Calu3 (cell line): ENCODE measurements at regions not wholly inside any gene's neighbourhood (a gene's known extent, or its start where the extent isn't known, plus 50 kb on each side); places are given as distances from the start of the nearest gene placed in this dataset.

Experiments used
- BruUV-seq: library from RNA; stranded (reverse); fragments of 400-500 nt; replicated peaks from 2 replicates; lab custom pipeline; 2021; lab: Mats Ljungman, UMichigan
- CTCF ChIA-PET: fragments of 300-600 bp; sonication (Branson Sonifier 250); formaldehyde crosslinking; loops from one replicate; lab custom pipeline; 2022; ENCODE audit warnings: antibody characterized with exemption; lab: Charles Lee
- DNase-seq: peaks from one replicate; pipeline ENCODE4 v3.0.0; 2022
- H3K27ac Mint-ChIP-seq: one replicate; pipeline ENCODE4 v1.8.0; 2022; ENCODE audit warnings: mixed read lengths; ENCODE audit not compliant: unreplicated experiment
- H3K27me3 Mint-ChIP-seq: one replicate; pipeline ENCODE4 v1.8.0; 2022; ENCODE audit warnings: mixed read lengths; ENCODE audit not compliant: unreplicated experiment
- H3K36me3 Mint-ChIP-seq: one replicate; pipeline ENCODE4 v1.8.0; 2022; ENCODE audit warnings: mild to moderate bottlenecking, moderate library complexity, mixed read lengths; ENCODE audit not compliant: insufficient read depth, unreplicated experiment
- H3K4me1 Mint-ChIP-seq: one replicate; pipeline ENCODE4 v1.8.0; 2022; ENCODE audit warnings: mild to moderate bottlenecking, low read depth, mixed read lengths; ENCODE audit not compliant: unreplicated experiment
- H3K4me3 Mint-ChIP-seq: one replicate; pipeline ENCODE4 v1.8.0; 2022; ENCODE audit warnings: mild to moderate bottlenecking, low read depth, moderate library complexity, mixed read lengths; ENCODE audit not compliant: unreplicated experiment
- H3K9me3 Mint-ChIP-seq: one replicate; pipeline ENCODE4 v1.8.0; 2022; ENCODE audit warnings: low read depth, mixed read lengths; ENCODE audit not compliant: unreplicated experiment
- intact Hi-C: fragments of 100-400 bp; cut with micrococcal nuclease; formaldehyde crosslinking; loops from one replicate; pipeline ENCODE4 v1.10.0; 2022; ENCODE audit not compliant: unreplicated experiment
- TF ChIP-seq, protein P1 (sequence below): fragments of 200-600 bp; IDR thresholded peaks from one replicate; pipeline ENCODE4 v1.8.0; 2022; ENCODE audit warnings: antibody characterized with exemption; ENCODE audit not compliant: unreplicated experiment

DNA sequence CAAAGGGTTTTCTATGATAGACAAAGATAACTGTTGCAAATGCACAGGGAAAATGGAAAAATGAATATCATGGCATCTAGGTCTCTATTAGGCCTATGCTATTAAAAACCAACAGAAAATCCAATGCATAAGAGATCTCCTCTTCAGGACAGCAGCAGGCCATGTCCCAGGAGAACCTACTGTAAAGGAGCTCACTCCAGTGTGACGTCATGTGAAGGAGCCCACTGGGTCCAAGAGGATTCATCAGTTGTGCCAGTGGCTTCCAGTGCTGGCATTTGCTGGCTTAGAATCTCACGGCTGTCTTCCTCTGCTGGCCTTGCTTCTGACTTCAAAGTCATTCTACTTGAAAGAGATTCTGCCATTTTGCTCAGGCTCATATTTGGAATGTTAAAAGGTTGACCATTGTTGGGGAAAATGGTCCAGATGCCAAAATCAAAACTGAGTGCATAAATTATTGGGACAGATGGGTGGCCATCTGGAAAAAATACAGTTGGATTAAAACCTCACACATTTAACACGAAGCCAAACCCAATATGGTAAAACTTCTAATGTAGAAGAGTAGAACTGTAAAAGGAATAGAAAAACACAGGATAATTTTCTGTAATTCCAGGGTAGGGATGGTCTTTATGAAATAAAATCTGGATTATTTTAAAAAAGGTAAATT lies 75.4 kb upstream of the ARID2 start:
- no TSS peak for BruUV-seq
- TF ChIP-seq, protein P1, sequence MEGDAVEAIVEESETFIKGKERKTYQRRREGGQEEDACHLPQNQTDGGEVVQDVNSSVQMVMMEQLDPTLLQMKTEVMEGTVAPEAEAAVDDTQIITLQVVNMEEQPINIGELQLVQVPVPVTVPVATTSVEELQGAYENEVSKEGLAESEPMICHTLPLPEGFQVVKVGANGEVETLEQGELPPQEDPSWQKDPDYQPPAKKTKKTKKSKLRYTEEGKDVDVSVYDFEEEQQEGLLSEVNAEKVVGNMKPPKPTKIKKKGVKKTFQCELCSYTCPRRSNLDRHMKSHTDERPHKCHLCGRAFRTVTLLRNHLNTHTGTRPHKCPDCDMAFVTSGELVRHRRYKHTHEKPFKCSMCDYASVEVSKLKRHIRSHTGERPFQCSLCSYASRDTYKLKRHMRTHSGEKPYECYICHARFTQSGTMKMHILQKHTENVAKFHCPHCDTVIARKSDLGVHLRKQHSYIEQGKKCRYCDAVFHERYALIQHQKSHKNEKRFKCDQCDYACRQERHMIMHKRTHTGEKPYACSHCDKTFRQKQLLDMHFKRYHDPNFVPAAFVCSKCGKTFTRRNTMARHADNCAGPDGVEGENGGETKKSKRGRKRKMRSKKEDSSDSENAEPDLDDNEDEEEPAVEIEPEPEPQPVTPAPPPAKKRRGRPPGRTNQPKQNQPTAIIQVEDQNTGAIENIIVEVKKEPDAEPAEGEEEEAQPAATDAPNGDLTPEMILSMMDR = no peak
- H3K36me3 Mint-ChIP-seq = no peaks in the 10 kb centered on the region
- H3K4me1 Mint-ChIP-seq = peaks cover 7% of the 10 kb centered on the region
- no peaks in the 10 kb centered on the region for H3K27me3 Mint-ChIP-seq
- no peak for DNase-seq
- CTCF ChIA-PET = no interaction called here
- H3K27ac Mint-ChIP-seq = no peak overlapping the region
- intact Hi-C loops = no loop called here
- no peak overlapping the region for H3K4me3 Mint-ChIP-seq
- peaks cover 2% of the 10 kb centered on the region for H3K9me3 Mint-ChIP-seq

DNA sequence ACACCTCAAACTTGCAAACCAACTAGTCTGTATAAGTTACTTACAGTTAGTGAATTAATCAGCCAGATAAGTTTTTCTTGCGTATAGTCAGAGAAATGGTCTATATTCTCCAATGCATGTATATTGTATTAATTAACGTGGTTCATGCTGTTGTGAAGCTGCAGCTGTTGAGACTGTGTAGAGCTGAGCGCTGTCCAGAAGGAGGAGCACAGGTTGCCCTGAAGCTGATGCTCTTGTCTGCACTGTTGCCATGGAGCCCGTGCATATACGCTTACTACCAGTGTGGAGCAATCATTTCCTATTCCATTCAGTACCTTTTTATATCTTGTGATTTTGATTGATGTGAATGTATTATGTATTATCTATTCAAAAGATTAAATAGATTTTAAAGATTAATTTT lies 74.3 kb upstream of the ARID2 start:
- CTCF ChIA-PET = no interaction called here
- peaks cover 5% of the 10 kb centered on the region for H3K9me3 Mint-ChIP-seq
- no peaks in the 10 kb centered on the region for H3K36me3 Mint-ChIP-seq
- no TSS peak for BruUV-seq
- no peak overlapping the region for H3K27ac Mint-ChIP-seq
- no peaks in the 10 kb centered on the region for H3K27me3 Mint-ChIP-seq
- TF ChIP-seq, protein P1 = no peak
- no peak overlapping the region for H3K4me3 Mint-ChIP-seq
- H3K4me1 Mint-ChIP-seq = peaks cover 13% of the 10 kb centered on the region
- DNase-seq = no peak
- intact Hi-C loops = no loop called here

DNA sequence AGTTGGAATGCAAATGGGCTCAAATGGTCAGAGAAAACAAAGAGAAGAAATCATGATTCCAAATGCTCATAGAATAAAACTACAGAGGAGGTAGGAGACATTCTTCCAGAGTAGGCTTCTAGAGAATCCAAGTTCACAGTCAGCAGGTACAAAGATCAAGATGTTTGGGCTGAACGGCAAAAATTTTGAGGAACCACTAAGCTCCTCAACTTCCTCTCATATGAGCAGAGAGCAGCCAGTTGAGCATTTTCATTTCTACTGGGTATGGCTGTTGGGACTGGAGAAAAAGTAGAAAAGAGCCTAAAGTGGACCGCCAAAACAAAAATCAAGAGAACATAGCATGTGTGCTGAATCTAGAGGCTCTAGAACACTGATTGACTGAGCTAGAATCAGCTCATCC lies 73.8 kb upstream of the ARID2 start:
- H3K27ac Mint-ChIP-seq = no peak overlapping the region
- no peaks in the 10 kb centered on the region for H3K36me3 Mint-ChIP-seq
- CTCF ChIA-PET = no interaction called here
- peaks cover 18% of the 10 kb centered on the region for H3K4me1 Mint-ChIP-seq
- no peak for DNase-seq
- H3K9me3 Mint-ChIP-seq = peaks cover 8% of the 10 kb centered on the region
- TF ChIP-seq, protein P1 = no peak
- no peaks in the 10 kb centered on the region for H3K27me3 Mint-ChIP-seq
- H3K4me3 Mint-ChIP-seq = no peak overlapping the region
- no TSS peak for BruUV-seq
- intact Hi-C loops = no loop called here

DNA sequence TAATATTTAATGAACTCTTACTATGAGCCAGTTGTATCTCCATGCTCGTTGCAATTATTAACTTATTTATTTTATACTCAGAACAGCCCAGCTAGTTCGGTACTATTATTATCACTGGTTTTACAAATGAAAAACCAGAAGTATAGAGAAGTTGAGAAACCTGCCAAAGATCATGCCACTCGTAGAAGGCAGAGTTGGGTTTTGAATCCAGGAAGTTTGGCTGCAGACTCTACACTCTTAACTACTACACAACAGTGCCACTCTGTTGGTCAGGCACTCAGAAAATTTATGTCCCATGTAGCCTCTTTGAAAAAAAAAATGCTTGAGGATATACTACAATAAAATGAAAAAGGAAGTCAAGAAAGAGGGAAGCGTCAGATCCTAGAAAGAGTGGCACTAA lies 71.5 kb upstream of the ARID2 start:
- no peak overlapping the region for H3K27ac Mint-ChIP-seq
- peaks cover 21% of the 10 kb centered on the region for H3K4me1 Mint-ChIP-seq
- H3K36me3 Mint-ChIP-seq = no peaks in the 10 kb centered on the region
- TF ChIP-seq, protein P1 = no peak
- H3K9me3 Mint-ChIP-seq = peaks cover 9% of the 10 kb centered on the region
- no peak overlapping the region for H3K4me3 Mint-ChIP-seq
- DNase-seq = no peak
- BruUV-seq = no TSS peak
- H3K27me3 Mint-ChIP-seq = no peaks in the 10 kb centered on the region
- intact Hi-C loops = no loop called here
- CTCF ChIA-PET = no interaction called here
